ENCODE measurements at regions not wholly inside any gene's neighbourhood (a gene's known extent, or its start where the extent isn't known, plus 50 kb on each side); places are given as distances from the start of the nearest gene placed in this dataset.
"Not testable (repeated sequence)": the region's sequence is repeated elsewhere in the genome, so short reads cannot be mapped to it uniquely, and the experiment has no call there.

DNA sequence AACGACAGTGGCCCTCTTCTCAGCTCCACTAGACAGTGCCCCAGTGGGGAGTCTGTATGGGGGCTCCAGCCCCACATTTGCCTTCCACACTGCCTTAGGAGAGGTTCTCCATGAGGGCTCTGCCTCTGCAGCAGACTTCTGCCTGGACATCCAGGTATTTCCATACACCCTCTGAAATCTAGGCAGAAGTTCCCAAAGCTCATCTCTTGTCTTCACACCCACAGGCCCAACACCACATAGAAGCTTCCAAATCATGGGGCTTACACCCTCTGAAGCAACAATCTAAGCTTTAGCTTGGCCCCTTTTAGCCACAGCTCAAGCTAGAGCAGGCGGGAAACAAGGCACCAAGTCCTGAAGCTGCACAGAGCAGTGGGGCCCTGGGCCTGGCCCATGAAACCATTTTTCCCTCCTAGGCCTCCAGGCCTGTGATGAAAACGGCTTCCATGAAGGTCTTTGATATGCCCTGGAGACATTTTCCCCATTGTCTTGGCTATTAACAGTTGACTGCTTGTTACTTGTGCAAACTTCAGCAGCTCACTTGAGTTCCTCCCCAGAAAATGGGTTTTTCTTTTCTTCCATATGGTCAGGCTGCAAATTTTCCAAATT lies 89.2 kb downstream of the KBTBD2 start:
- H3K36me3 ChIP-seq: no peaks in the 10 kb centered on the region
- no peak for DNase-seq
- no peak overlapping the region for H3K27ac ChIP-seq
- no peaks in the 10 kb centered on the region for H3K27me3 ChIP-seq
- intact Hi-C loops (cut with DNase I; ENCODE audit: low total_unique reads) (no loop called here), in situ Hi-C loops (cut with MboI; ENCODE audit: low pct_ligation_motif_present in 1 of 4, low pct_unique_long_range_greater_than_20kb in 1 of 4, low sequenced_read_pairs in 3 of 4) (no loop called here)
- H3K9me3 ChIP-seq: peaks cover 0 to 5% of the 10 kb centered on the region in 2 donors
- TF ChIP-seq, protein P1, sequence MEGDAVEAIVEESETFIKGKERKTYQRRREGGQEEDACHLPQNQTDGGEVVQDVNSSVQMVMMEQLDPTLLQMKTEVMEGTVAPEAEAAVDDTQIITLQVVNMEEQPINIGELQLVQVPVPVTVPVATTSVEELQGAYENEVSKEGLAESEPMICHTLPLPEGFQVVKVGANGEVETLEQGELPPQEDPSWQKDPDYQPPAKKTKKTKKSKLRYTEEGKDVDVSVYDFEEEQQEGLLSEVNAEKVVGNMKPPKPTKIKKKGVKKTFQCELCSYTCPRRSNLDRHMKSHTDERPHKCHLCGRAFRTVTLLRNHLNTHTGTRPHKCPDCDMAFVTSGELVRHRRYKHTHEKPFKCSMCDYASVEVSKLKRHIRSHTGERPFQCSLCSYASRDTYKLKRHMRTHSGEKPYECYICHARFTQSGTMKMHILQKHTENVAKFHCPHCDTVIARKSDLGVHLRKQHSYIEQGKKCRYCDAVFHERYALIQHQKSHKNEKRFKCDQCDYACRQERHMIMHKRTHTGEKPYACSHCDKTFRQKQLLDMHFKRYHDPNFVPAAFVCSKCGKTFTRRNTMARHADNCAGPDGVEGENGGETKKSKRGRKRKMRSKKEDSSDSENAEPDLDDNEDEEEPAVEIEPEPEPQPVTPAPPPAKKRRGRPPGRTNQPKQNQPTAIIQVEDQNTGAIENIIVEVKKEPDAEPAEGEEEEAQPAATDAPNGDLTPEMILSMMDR (IDR thresholded peaks at IDR 0.05): no peak
- TF ChIP-seq POLR2AphosphoS5 (IDR thresholded peaks at IDR 0.05) (no peak), EP300 (IDR thresholded peaks at IDR 0.05; ENCODE audit: low read depth) (no peak), POLR2A (IDR thresholded peaks at IDR 0.05) (no peak)
- H3K4me3 ChIP-seq: no peak overlapping the region
- 67 to 81% methylated on average over 1 to 3 of the region's 3 CpGs for WGBS, 2 donors (ENCODE audit: low coverage in 1 of 2)
- peaks cover 0 to 4% (median 1%) of the 10 kb centered on the region in 4 donors for H3K4me1 ChIP-seq

DNA sequence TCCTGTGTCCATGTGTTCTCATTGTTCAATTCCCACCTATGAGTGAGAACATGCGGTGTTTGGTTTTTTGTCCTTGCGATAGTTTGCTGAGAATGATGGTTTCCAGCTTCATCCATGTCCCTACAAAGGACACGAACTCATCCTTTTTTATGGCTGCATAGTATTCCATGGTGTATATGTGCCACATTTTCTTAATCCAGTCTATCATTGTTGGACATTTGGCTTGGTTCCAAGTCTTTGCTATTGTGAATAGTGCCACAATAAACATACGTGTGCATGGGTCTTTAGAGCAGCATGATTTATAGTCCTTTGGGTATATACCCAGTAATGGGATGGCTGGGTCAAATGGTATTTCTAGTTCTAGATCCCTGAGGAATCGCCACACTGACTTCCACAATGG lies 98.5 kb downstream of the KBTBD2 start:
- H3K9me3 ChIP-seq; H3K36me3 ChIP-seq; in situ Hi-C loops (cut with MboI; ENCODE audit: low pct_ligation_motif_present in 1 of 4, low pct_unique_long_range_greater_than_20kb in 1 of 4, low sequenced_read_pairs in 3 of 4); H3K4me1 ChIP-seq; H3K27ac ChIP-seq; DNase-seq; H3K4me3 ChIP-seq; H3K27me3 ChIP-seq; intact Hi-C loops (cut with DNase I; ENCODE audit: low total_unique reads): not testable (repeated sequence)
- 82% methylated on average over 3 of the region's 5 CpGs; no CpG with 5 or more reads in 1 of the 2 donors for WGBS, 2 donors (ENCODE audit: low coverage in 1 of 2)

DNA sequence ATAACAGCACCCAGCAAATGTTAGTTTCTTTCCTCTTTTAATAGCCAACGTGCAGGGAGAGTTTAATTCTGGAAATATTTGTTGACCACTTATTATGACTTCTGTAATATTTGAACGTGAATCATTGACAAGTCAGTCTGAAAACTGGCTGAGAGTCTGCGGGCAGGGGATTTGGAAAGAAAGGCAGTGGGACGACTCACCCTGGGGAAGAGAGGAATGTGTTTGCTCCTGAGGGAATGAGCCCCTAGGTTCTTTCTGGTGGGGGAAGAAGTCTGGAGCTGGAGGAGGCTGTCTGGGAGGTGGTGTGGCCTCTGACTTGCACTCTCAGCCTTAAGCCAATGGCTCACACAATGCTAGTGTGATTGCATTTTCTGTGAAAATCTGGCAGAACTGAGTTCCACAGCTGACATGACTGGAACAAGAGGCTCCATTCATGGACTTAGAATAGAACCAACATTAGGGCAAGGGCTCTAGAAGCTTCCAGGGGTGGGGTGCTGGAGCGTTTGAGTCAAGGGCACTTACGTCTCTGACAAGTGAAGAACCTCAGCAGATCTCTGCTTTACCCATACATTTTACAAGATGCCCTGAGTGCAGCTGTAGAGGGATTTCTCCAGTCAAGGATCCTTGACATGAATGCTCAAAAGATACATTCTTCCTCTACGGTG lies 100.7 kb downstream of the KBTBD2 start:
- in situ Hi-C loops (cut with MboI; ENCODE audit: low pct_ligation_motif_present in 1 of 4, low pct_unique_long_range_greater_than_20kb in 1 of 4, low sequenced_read_pairs in 3 of 4); DNase-seq; intact Hi-C loops (cut with DNase I; ENCODE audit: low total_unique reads); H3K27ac ChIP-seq; H3K27me3 ChIP-seq; H3K4me3 ChIP-seq; H3K4me1 ChIP-seq; H3K9me3 ChIP-seq; H3K36me3 ChIP-seq: not testable (repeated sequence)
- WGBS, 2 donors (ENCODE audit: low coverage in 1 of 2): 64 to 83% methylated on average over 4 to 7 of the region's 7 CpGs

DNA sequence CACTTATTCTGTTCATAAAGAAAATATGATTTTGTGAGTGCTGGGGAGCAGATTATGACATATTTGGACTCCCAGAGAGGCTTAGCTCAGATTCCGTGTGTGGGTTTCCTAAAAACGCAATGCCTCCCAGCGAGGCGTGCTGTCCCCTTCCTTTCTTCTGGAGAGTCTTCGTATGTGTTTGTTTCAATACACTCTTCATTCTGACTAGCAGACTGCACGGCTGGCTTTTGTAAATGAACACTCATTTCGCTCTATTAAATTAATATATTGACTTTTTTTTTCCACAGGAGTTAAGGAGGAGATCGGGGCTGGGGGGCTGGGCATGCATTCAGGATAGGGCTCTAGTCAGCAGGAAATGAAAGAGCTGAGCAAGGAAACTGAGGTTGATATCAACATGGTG lies 102.3 kb downstream of the KBTBD2 start:
- intact Hi-C loops (cut with DNase I; ENCODE audit: low total_unique reads): loop anchor here (5.0 kb wide), 1 partner anchor 512 kb away; no protein-coding TSS in a partner anchor

DNA sequence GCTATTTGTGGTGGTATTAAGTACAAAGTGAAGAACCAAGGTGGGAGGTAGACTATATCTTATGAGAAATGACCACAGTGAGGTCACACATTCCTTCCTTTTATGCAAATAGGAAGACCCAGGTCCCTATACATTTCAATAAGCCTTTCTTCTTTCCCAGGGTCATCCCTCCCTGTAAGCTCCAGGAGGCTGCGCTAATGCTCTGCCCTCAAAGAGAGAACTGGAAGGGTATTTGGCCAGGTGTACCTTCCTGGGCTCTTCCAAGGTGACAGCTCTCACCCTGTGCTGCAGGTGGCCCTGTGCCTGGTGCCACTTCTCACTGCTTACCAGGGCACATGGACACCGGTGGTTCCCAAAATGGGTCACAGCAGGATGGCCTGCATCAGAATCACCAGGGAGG lies 103.4 kb downstream of the KBTBD2 start:
- H3K36me3 ChIP-seq; H3K4me1 ChIP-seq; in situ Hi-C loops (cut with MboI; ENCODE audit: low pct_ligation_motif_present in 1 of 4, low pct_unique_long_range_greater_than_20kb in 1 of 4, low sequenced_read_pairs in 3 of 4); DNase-seq; H3K4me3 ChIP-seq; H3K27me3 ChIP-seq; H3K27ac ChIP-seq; H3K9me3 ChIP-seq: not testable (repeated sequence)
- WGBS, 2 donors (ENCODE audit: low coverage in 1 of 2): 95% methylated on average over 2 of the region's 2 CpGs; no CpG with 5 or more reads in 1 of the 2 donors
- intact Hi-C loops (cut with DNase I; ENCODE audit: low total_unique reads): loop anchor here (5.0 kb wide), 1 partner anchor 511 kb away; no protein-coding TSS in a partner anchor

More for the DNA sequence above, 102.3 kb downstream of the KBTBD2 start:
- 91 to 100% methylated on average over 2 to 8 of the region's 8 CpGs for WGBS, 2 donors (ENCODE audit: low coverage in 1 of 2)
- DNase-seq; H3K27me3 ChIP-seq; H3K4me1 ChIP-seq; H3K36me3 ChIP-seq; in situ Hi-C loops (cut with MboI; ENCODE audit: low pct_ligation_motif_present in 1 of 4, low pct_unique_long_range_greater_than_20kb in 1 of 4, low sequenced_read_pairs in 3 of 4); H3K27ac ChIP-seq; H3K4me3 ChIP-seq; H3K9me3 ChIP-seq: not testable (repeated sequence)

DNA sequence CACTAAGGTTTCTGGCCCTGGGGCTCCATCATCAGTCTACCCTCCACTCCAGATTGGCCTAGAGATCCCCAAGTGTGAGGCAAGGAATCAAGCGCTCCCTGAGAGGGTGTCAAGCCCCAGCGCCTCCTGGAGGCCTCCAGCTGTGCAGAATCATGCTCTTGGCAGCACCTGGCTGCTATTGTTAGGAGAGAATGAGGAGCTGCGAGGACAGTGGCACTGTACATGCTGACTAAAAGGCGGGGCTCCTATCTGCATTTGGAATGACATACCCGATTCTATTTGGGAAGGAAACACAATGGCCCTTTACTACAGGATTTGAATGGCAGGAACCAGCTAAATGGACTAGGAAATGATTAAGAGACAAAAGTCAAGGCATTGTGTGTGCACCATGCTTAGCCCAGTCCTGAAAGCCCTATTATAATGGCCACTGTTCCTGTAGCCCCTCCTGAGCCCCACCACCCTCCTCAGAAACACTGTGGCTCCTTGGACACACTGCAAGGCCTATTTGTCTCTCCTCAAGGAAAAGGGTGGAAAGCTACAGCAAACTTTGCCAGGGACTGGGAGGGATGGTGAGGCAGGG lies 106.1 kb downstream of the KBTBD2 start:
- H3K4me1 ChIP-seq; H3K27ac ChIP-seq; DNase-seq; H3K36me3 ChIP-seq; H3K27me3 ChIP-seq; H3K9me3 ChIP-seq; H3K4me3 ChIP-seq; in situ Hi-C loops (cut with MboI; ENCODE audit: low pct_ligation_motif_present in 1 of 4, low pct_unique_long_range_greater_than_20kb in 1 of 4, low sequenced_read_pairs in 3 of 4): not testable (repeated sequence)
- WGBS, 2 donors (ENCODE audit: low coverage in 1 of 2): 95% methylated on average over 5 of the region's 5 CpGs; no CpG with 5 or more reads in 1 of the 2 donors
- intact Hi-C loops (cut with DNase I; ENCODE audit: low total_unique reads): loop anchor here (5.0 kb wide), 1 partner anchor 508 kb away; no protein-coding TSS in a partner anchor

DNA sequence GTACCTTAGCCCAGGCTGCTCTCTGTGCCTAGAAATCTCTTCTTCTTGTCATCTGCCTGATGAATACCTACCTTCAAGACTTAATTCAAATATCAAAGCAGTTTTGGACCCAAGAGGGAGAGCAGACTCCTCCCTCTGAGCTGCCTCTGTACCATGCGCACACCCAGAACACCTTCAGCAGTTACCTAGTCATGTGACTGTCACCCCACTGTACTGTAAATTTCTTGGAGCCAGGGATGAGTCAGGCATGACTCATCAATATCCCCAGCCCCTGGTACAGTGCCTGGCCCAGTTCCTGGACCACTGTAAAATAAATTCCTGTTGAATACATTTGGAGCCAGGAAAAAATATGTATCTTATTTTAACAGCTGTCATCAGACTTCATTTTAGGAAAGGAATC lies 111.7 kb downstream of the KBTBD2 start:
- H3K27me3 ChIP-seq; H3K4me1 ChIP-seq; H3K27ac ChIP-seq; intact Hi-C loops (cut with DNase I; ENCODE audit: low total_unique reads); H3K36me3 ChIP-seq; DNase-seq; in situ Hi-C loops (cut with MboI; ENCODE audit: low pct_ligation_motif_present in 1 of 4, low pct_unique_long_range_greater_than_20kb in 1 of 4, low sequenced_read_pairs in 3 of 4); H3K9me3 ChIP-seq; H3K4me3 ChIP-seq: not testable (repeated sequence)
- 92% methylated on average over 1 of the region's 1 CpG; no CpG with 5 or more reads in 1 of the 2 donors for WGBS, 2 donors (ENCODE audit: low coverage in 1 of 2)

Data from transverse colon (tissue), 4 donors.